ENCODE measurements at regions not wholly inside any gene's neighbourhood (a gene's known extent, or its start where the extent isn't known, plus 50 kb on each side); places are given as distances from the start of the nearest gene placed in this dataset.
"Not testable (repeated sequence)": the region's sequence is repeated elsewhere in the genome, so short reads cannot be mapped to it uniquely, and the experiment has no call there.

- DNase-seq (ENCODE audit: unreplicated experiment) = no peak
- H3K27ac Mint-ChIP-seq (ENCODE audit: low read depth, unreplicated experiment) = no peak overlapping the region
- no peak overlapping the region for H3K4me3 Mint-ChIP-seq (ENCODE audit: unreplicated experiment)
- no peaks in the 10 kb centered on the region for H3K4me1 Mint-ChIP-seq (ENCODE audit: insufficient read depth, unreplicated experiment)
- no peaks in the 10 kb centered on the region for H3K27me3 Mint-ChIP-seq (ENCODE audit: insufficient read depth, unreplicated experiment)
- ChIA-PET POLR2A (no interaction called here), CTCF (interaction anchor here (0.5 to 0.9 kb wide), 4 partner anchors 40 to 390 kb away, joined by 3 to 6 read pairs (median 3); no protein-coding TSS in a partner anchor)
- BruUV-seq (replicated peaks) = no TSS peak
- peaks cover 8% of the 10 kb centered on the region for H3K9me3 Mint-ChIP-seq (ENCODE audit: unreplicated experiment)
- intact Hi-C loops (cut with micrococcal nuclease) = no loop called here
- TF ChIP-seq, protein P1, sequence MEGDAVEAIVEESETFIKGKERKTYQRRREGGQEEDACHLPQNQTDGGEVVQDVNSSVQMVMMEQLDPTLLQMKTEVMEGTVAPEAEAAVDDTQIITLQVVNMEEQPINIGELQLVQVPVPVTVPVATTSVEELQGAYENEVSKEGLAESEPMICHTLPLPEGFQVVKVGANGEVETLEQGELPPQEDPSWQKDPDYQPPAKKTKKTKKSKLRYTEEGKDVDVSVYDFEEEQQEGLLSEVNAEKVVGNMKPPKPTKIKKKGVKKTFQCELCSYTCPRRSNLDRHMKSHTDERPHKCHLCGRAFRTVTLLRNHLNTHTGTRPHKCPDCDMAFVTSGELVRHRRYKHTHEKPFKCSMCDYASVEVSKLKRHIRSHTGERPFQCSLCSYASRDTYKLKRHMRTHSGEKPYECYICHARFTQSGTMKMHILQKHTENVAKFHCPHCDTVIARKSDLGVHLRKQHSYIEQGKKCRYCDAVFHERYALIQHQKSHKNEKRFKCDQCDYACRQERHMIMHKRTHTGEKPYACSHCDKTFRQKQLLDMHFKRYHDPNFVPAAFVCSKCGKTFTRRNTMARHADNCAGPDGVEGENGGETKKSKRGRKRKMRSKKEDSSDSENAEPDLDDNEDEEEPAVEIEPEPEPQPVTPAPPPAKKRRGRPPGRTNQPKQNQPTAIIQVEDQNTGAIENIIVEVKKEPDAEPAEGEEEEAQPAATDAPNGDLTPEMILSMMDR (IDR thresholded peaks at IDR 0.05; ENCODE audit: unreplicated experiment) = no peak
- peaks cover 6% of the 10 kb centered on the region for H3K36me3 Mint-ChIP-seq (ENCODE audit: insufficient read depth, unreplicated experiment)
Measured at GRCh38 chr12:58105225-58106119, 164.1 kb downstream of the ATP23 start.

DNA sequence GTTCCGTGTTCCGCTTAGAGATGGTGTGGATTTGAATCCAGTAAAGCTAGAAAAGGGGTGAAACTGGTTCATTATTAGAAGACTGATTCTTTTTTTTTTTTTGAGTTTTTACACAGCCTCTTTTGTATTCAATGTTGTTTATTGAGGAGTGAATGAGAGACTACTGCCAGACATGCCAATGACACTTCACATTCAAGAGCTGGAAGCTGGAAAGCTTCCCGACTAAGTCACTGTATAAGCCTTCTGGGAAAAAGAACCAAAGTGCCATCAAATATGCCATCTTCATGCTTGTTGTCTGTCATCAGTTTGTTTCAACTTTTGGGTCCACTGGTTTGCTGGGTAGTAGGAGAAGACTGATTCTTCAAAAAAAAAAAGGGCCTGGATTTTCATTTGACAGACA lies 164.8 kb downstream of the ATP23 start:
- BruUV-seq (replicated peaks) = no TSS peak
- ChIA-PET CTCF (interaction anchor here (0.7 to 1.1 kb wide), 5 partner anchors 9 to 390 kb away, joined by 3 to 6 read pairs (median 3); no protein-coding TSS in a partner anchor), POLR2A (no interaction called here)
- H3K27ac Mint-ChIP-seq (ENCODE audit: low read depth, unreplicated experiment) = no peak overlapping the region
- H3K27me3 Mint-ChIP-seq (ENCODE audit: insufficient read depth, unreplicated experiment) = no peaks in the 10 kb centered on the region
- TF ChIP-seq, protein P1 (IDR thresholded peaks at IDR 0.05; ENCODE audit: unreplicated experiment) = no peak
- peaks cover 8% of the 10 kb centered on the region for H3K9me3 Mint-ChIP-seq (ENCODE audit: unreplicated experiment)
- intact Hi-C loops (cut with micrococcal nuclease) = no loop called here
- H3K4me3 Mint-ChIP-seq (ENCODE audit: unreplicated experiment) = no peak overlapping the region
- DNase-seq (ENCODE audit: unreplicated experiment) = no peak
- peaks cover 6% of the 10 kb centered on the region for H3K36me3 Mint-ChIP-seq (ENCODE audit: insufficient read depth, unreplicated experiment)
- H3K4me1 Mint-ChIP-seq (ENCODE audit: insufficient read depth, unreplicated experiment) = no peaks in the 10 kb centered on the region

DNA sequence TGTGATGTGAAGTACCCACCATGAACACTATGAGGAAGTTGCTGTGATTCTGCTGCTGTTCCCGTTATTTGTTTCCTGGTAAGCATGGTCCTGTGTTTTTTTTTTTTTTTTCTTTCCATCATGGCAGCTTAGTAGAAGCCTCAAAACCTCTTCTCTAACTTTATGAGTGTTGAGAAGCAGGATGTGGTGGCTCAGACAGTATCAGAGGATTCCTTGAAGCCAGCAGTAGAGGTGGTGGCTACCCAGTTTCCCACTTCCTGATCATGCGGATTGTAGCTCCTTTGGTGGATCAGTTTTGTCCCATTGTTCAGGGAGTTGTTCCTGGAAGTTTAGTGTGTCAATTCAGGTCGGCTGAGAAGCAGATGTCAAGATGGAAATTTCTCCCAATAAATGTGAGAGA lies 175.8 kb downstream of the ATP23 start:
- H3K27me3 Mint-ChIP-seq (ENCODE audit: insufficient read depth, unreplicated experiment) = no peaks in the 10 kb centered on the region
- H3K4me3 Mint-ChIP-seq (ENCODE audit: unreplicated experiment) = no peak overlapping the region
- TF ChIP-seq, protein P1 (IDR thresholded peaks at IDR 0.05; ENCODE audit: unreplicated experiment) = no peak
- H3K4me1 Mint-ChIP-seq (ENCODE audit: insufficient read depth, unreplicated experiment) = no peaks in the 10 kb centered on the region
- intact Hi-C loops (cut with micrococcal nuclease) = no loop called here
- peaks cover 7% of the 10 kb centered on the region for H3K9me3 Mint-ChIP-seq (ENCODE audit: unreplicated experiment)
- ChIA-PET CTCF (no interaction called here), POLR2A (interaction anchor here (0.7 kb wide), 1 partner anchor 21 kb away, joined by 3 read pairs; no protein-coding TSS in a partner anchor)
- no TSS peak for BruUV-seq (replicated peaks)
- H3K36me3 Mint-ChIP-seq (ENCODE audit: insufficient read depth, unreplicated experiment) = no peaks in the 10 kb centered on the region
- DNase-seq (ENCODE audit: unreplicated experiment) = no peak
- H3K27ac Mint-ChIP-seq (ENCODE audit: low read depth, unreplicated experiment) = no peak overlapping the region

GRCh38 chr12:58117667-58118066 lies 176.3 kb downstream of the ATP23 start:
- POLR2A ChIA-PET = interaction anchor here (0.7 kb wide), 1 partner anchor 20 kb away, joined by 3 read pairs; no protein-coding TSS in a partner anchor
- no peaks in the 10 kb centered on the region for H3K4me1 Mint-ChIP-seq (ENCODE audit: insufficient read depth, unreplicated experiment)
- TF ChIP-seq, protein P1 (IDR thresholded peaks at IDR 0.05; ENCODE audit: unreplicated experiment) = no peak
- CTCF ChIA-PET = no interaction called here
- no peak overlapping the region for H3K27ac Mint-ChIP-seq (ENCODE audit: low read depth, unreplicated experiment)
- no peak overlapping the region for H3K4me3 Mint-ChIP-seq (ENCODE audit: unreplicated experiment)
- intact Hi-C loops (cut with micrococcal nuclease) = no loop called here
- no peak for DNase-seq (ENCODE audit: unreplicated experiment)
- H3K9me3 Mint-ChIP-seq (ENCODE audit: unreplicated experiment) = peaks cover 7% of the 10 kb centered on the region
- no peaks in the 10 kb centered on the region for H3K27me3 Mint-ChIP-seq (ENCODE audit: insufficient read depth, unreplicated experiment)
- no TSS peak for BruUV-seq (replicated peaks)
- no peaks in the 10 kb centered on the region for H3K36me3 Mint-ChIP-seq (ENCODE audit: insufficient read depth, unreplicated experiment)

DNA sequence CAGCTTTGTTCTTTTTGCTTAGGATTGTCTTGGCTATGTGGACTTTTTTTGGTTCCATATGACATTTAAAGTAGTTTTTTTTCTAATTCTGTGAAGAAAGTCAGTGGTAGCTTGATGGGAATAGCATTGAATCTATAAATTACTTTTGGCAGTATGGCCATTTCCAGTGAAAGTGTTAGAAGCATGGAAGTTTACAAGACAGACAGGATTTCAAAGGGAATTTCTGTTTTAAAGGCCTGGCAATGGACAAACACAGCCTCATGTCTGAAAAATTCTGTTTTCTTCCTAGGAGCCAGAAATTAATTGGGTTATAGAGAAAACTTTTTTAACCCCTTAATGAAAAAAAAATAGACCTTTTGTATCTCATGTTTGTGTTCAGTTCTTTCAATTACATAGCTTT lies 184.4 kb downstream of the ATP23 start:
- H3K36me3 Mint-ChIP-seq (ENCODE audit: insufficient read depth, unreplicated experiment); H3K9me3 Mint-ChIP-seq (ENCODE audit: unreplicated experiment); H3K4me3 Mint-ChIP-seq (ENCODE audit: unreplicated experiment); BruUV-seq (replicated peaks); H3K27me3 Mint-ChIP-seq (ENCODE audit: insufficient read depth, unreplicated experiment); CTCF ChIA-PET; DNase-seq (ENCODE audit: unreplicated experiment); H3K4me1 Mint-ChIP-seq (ENCODE audit: insufficient read depth, unreplicated experiment); intact Hi-C loops (cut with micrococcal nuclease); POLR2A ChIA-PET; H3K27ac Mint-ChIP-seq (ENCODE audit: low read depth, unreplicated experiment): not testable (repeated sequence)

Measured in MCF 10A (cell line).